ENCODE measurements at regions not wholly inside any gene's neighbourhood (a gene's known extent, or its start where the extent isn't known, plus 50 kb on each side); places are given as distances from the start of the nearest gene placed in this dataset.

GRCh38 chr1:70581661-70582060, 170.6 kb downstream of the CTH start:
- TF ChIP-seq RAD21 (IDR thresholded peaks at IDR 0.05; ENCODE audit: low read depth) (no peak), EP300 (IDR thresholded peaks at IDR 0.05; ENCODE audit: borderline replicate concordance) (no peak), MAX (IDR thresholded peaks at IDR 0.05) (no peak)
